DMS153 treated with DMSO at 0.1 percent for 48 hours (cell line): ENCODE measurements at regions not wholly inside any gene's neighbourhood (a gene's known extent, or its start where the extent isn't known, plus 50 kb on each side); places are given as distances from the start of the nearest gene placed in this dataset.

ENCODE experiments used
- DNase-seq: peaks from one replicate; lab custom pipeline; 2025; ENCODE audit not compliant: unreplicated experiment; lab: John Stamatoyannopoulos, UW

DNA sequence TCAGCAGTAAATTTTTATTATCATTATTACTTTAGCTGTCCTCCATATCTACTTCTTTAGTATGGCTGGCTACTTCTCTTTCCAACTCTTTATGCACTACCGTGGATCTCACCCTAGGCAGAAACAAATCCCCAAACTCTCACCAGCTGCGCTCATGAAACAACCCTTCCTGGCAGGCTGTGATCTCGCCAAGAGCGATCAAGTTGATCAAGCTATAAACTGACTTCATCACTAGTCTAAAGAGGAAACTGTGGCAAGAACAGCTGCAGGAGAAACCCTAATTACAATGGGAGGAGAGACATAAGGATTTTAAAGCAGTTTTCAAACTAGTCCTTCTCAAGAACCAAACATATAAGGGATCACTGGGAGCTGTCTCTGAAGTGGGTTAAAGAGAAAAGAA is 160.5 kb upstream of the PRSS58 start:
- DNase-seq = no peak

DNA sequence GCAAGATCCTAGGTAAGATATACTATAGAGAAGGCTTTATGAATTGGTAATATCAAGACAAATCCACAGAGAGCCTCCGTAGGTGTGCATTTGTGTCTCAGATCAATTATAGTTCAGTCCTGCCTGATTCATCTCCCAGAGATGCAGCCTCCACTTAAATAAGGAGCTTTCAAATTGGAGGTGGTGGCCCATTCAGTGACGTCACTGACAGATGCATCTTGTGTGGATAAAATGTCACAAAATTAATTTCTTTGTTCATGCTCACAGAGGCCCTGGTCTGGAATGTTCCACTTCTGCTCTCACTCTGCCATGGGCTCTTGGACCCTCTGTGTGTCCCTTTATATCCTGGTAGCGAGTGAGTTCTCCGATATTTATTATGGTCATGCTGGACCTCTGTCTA is 157.1 kb upstream of the PRSS58 start:
- DNase-seq = no peak

DNA sequence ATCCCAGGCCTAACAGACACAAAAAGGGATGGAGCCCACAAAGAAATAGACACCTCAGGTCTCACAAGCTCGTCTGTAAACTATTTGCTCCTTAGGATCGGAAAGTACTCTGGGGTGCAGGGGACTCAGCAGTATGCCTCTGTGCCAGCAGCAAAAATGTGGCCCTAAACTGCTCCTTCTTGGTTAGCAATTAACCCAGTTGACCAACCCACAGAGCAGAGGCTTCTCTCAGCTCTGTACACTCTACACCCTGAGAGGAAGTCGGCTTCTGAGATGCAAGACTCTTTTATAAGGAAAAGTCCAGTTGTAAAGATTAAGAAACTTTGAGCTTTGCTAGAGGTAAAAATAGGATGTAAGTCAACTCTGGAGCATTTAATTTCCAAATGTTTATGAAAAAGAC is 156.3 kb upstream of the PRSS58 start:
- no peak for DNase-seq

DNA sequence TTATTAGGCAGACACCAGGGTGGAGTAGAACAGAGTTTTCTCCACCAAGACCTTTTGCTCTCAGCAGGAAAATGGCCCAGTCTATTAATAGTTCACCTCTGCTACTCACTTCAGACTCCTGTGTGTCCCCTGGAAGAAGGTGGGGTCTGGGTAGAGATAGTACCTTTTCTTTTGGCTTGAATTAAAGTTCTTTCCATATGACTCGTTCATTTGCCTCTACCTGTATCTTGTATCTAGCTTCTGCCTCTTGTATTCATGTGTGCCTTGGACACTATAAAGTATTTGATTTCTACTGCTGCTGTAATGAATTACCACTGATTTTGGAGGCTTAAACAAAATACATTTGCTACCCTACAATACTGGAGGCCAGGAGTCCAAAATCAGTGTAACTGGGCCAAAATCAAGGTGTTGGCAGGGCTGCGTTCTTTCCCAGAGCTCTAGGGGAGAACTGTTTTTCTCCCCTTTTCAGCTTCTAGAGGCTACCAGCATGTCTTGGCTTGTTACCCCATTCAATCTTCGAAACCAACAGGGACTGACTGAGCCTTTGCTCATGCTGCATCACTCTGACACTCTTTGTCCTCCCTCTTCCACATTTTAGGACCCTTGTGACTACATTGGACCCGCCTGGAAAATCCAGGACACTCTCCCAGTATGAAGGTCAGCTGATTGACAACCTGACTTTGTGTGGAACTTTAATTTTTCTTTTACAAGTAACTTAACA is 155.6 kb upstream of the PRSS58 start:
- no peak for DNase-seq

DNA sequence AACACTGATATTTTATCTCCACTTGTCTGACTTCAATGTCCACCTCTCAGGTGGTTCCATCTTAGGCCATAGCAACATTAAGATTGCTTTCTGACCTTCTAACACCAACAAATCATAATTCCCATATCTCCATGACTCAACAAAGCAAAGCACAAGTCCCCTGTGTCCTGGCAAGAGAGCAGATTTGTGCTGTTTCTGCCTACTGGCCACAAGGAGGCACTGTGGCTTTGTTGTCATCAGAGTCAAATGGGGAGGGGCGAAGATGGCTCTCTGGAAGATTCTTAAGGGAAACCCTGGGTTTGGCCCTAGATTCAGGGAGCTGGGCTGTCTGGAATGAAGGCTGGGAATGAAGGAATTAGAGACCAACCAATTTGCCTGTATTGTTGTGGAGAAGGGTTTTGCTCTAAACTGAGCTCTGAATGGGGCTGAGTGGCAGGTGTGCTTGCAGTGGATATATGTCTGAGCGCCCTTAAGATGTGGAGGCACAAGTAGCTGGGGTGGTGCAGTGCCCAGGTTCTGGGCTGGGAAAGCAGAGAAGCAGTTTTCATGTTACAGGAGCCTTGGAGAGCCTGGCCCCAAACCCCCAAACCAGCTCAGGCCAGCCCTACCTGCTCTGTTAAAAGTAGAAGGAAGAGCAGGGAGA is 154.8 kb upstream of the PRSS58 start:
- DNase-seq = no peak

DNA sequence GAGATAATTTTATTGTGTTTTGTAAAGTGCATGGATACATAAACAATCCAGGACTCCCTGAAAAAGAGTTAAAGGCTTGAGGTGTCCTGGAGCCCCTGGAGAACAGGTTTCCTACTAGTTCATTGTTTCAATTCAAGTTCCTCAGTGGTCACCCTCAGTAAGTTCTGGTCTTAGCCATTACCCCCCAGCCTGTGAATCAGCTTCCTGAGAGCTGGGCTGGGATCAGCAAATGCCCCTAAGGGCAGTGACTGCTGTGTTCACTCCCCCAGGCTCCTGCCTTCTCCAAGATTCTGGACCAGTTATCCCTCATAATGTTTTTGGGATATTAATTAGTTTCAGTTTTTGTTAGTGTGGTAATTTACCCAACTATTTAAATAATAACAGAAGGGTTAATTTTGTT is 151.6 kb upstream of the PRSS58 start:
- DNase-seq = no peak

DNA sequence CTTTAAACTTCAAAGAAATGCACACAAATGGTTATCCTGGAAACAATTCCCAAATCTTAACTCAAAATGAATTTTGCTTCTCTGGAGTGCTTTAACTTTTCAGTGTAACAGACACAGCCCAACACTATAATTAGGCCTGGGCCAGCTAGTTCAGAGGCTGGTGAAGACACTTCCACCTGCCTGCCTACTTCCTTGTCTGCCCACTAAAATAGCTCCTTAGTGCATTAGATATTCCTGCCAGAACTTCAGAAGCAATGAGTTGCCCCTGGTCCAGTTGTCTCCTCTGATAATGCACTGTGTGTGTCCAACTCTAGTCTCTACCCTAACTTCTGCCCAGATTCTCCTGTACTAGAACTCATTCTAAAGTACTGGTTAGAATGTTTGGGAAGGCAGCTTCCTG is 150.9 kb upstream of the PRSS58 start:
- no peak for DNase-seq

DNA sequence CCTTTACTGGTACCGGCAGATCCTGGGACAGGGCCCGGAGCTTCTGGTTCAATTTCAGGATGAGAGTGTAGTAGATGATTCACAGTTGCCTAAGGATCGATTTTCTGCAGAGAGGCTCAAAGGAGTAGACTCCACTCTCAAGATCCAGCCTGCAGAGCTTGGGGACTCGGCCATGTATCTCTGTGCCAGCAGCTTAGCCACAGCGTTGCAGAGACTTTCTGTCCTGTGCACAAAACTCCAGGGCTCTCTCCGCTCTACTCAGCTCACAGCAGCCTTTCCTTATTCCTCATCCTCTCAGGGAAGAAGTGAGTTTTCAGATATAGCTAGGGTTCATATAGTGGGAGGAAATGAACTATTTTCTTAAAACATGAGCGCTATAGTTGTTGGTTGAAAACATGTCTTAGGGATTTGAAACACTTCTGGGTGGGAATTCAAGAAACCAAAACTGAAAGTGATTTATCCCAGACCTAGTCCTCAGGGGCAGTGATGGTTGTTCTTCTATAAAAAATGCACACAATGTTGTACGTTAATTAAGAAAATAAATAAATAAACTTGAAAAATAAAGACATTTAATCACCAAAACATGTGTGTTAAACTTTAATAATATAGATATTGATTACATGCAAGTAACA is 150.2 kb upstream of the PRSS58 start:
- no peak for DNase-seq

DNA sequence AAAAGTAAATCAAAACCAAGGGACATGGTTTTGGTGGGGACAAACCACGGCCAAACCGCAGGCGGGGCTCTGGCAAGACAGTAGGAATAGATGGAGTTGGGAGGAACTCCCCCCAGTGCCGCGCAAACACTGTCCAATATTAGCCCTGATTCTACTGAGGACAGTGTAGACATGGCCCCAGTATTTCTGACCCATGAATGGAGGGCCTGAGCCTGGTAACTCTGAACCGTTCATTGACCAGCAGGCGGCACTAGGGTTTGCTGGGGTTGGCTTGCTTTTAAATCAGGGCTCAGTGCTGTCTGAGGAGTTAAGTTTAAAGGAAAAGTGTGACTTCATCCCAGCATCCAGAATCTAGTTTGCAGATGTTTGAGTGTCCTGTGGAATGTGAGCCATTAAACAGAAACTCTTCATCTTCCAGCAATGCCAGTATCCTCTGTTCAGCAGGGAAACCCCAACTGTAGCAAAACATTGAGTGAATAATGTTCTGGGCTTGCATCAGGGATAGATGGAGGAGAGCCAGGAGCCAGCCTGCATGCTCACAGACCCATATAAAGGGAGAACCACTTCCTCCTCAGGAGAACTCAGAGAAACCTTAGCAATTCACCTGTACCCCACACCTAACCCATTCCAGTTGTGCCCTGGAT is 147.4 kb upstream of the PRSS58 start:
- DNase-seq = no peak

DNA sequence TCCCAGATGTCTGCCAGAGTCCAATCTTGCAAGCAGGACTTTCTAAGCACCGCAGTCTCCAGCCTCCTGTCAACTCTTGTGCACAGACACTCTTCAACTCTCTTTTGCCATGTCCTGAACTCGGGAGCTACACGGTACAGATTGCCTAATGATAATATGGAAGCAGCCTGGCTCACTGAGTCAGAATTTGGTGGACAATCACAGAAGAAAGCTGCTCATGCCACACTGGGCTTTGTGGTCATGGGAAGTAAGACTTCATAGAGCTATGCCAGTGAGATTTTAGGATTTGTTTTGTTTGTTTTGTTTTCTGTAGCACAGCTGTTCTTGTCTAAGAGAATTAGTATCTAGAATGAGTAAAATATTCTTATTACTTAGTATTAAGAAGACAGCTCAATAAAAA is 144.1 kb upstream of the PRSS58 start:
- no peak for DNase-seq

DNA sequence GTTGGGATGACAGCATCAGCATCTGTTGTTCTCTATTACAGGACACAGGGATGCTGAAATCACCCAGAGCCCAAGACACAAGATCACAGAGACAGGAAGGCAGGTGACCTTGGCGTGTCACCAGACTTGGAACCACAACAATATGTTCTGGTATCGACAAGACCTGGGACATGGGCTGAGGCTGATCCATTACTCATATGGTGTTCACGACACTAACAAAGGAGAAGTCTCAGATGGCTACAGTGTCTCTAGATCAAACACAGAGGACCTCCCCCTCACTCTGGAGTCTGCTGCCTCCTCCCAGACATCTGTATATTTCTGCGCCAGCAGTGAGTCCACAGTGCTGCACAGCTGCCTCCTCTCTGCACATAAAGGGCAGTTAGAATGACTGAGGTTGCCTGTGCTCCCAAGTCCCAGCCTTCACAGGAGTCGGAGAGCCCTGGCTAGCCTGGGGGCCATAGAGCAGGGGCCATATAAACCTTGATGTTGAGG is 142.2 kb upstream of the PRSS58 start:
- DNase-seq = no peak

DNA sequence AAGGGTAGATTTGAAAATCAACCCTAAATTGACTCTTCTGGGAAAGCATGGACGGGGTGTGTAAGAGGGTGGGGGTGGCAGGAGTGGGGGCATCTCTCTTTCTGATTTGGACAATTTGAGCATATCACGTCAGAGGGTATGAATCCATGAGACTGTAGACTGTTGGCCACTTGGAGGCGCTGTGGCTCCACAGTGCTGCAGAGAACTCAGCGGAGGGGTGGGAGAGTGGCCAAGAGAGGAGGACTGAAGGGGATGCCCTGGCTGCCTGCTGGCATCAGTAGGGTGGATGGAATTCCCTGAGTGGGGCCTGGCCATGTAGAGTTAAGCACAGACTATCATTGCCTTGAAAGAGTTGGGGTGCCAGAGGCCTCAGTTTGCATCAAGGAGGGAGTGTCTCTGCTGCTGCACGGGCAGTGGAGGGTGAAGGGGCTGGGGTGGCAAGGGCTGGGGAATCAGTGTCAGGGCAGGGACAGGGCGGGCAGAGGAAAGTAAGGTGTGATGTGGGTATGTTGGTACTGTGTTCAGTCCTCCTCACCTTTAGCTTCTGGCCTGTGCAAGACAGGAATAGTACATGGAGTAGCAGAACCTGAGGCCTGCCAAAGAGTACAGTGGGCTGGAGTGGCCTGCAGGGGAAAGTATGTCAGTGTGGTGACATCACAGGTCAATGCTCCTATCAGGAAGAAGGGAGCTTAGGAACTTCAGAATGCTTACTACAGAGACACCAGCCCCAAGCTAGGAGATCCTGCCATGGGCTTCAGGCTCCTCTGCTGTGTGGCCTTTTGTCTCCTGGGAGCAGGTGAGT is 133.5 kb upstream of the PRSS58 start:
- no peak for DNase-seq

DNA sequence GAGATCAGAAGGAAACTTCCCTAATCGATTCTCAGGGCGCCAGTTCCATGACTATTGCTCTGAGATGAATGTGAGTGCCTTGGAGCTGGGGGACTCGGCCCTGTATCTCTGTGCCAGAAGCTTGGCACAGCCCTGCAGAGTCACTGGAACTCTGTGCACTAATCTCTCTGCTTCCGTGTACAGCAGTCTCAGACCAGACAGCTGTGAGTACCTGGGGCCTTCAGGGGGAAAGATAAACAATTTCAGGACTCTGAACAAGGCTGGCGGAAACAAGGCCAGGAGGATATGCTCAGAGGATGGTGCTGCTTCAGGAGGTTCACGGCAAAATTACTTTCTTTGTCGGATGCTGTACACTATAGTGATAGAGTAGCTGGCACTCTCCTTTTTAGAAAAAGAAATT is 131.7 kb upstream of the PRSS58 start:
- no peak for DNase-seq

DNA sequence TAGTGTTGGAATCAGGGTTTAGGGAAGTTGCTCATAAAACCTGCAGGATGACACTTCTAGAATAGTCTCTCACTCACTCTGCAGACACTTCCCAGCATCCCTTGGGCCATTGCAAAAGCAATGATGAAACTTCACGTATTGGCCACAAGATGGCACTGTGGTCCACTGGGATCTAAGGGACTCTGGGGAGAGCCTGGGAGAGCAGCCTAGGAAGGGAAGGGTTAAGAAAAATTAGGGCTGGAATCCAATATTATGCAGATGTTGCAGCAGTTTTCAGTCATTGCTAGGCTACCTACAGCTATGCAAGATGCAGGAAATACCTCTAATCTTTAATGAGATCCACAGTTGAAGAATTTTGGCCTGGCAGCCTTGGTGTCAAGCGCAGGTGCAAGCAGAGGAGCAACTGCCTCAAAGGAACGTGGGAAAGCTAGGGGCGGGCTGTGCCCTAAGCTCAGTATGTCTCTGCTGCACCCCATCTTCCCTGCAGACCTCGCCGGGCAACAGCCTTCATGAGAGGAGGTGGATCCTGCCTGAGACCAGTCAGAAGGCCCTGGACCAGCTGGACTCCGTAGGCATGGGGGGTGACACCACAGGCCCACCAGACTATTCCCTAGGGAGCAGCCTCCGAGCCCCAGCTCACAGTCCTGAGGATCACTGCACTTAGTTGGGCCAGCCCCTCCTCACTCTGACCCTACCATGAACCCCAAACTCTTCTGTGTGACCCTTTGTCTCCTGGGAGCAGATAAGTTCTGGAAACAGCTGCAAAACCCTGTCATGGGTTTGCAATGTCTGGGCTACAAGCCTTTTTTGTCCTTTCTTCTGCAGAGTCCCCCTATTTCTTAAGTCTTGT is 127.9 kb upstream of the PRSS58 start:
- DNase-seq = peak; percentile 9

DNA sequence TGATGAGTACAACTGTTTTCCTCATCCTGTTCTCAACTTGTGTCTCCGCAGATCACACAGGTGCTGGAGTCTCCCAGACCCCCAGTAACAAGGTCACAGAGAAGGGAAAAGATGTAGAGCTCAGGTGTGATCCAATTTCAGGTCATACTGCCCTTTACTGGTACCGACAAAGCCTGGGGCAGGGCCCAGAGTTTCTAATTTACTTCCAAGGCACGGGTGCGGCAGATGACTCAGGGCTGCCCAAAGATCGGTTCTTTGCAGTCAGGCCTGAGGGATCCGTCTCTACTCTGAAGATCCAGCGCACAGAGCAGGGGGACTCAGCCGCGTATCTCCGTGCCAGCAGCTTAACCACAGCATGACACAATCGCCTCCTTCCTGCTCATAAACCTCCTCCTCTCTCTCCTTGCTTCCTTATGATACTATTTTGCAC is 126.7 kb upstream of the PRSS58 start:
- no peak for DNase-seq

DNA sequence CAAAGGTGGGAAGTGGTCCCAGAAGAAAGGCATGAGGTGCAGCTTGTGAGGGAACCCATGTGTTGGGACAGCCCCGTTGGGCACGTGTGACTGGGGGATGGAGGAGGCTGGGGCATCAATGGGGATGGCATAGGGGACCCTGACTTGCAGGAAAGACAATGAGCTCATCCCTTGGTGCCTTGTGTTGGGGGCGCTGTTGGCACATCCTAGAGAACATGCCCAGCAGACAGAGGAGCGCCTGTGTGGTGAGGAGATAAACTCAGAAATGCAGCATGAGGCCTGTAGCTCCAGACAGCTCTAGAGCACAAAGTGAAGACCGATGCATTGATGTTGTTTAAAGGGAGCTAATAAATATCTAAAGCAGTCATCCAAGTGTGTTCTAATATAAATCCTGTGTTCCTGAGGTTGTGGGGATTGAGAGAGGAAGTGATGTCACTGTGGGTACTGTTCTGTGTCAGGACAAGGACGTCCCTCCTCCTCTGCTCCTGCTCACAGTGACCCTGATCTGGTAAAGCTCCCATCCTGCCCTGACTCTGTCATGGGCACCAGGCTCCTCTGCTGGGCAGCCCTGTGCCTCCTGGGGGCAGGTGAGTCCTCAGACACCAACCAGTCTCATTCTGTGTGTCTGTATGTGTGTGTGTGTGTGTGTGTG is 126.1 kb upstream of the PRSS58 start:
- DNase-seq = no peak

DNA sequence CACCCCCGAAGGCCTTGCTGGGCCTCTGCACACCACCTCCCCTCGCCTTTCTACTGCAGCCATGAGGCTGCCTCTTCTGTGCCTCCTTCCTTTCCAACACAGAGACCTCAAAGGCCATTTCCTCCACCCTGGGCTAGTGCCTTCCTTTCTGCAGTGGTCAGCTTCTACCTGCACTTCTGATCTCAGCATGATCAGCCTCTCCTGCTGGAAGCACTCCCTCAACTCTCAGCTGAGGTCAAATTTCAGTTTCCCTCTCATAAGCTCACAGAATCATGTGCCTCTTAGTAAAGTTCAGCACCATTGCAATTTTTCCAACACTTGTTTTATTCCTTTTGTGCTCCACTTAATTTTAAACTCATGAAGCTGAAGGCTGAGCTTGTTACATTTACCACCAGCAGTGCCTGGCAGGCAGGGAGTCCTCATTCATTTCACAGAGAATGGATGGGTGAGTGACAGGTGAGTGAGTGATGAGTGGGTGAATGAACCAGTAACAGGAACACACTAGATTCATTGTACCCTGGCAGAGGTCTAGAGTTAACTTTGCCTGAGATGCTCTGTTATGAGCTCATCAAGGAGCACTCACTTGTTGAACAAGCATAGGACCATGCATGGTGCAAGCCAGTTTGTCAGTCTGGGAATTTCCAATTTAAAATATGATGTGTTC is 124.0 kb upstream of the PRSS58 start:
- no peak for DNase-seq

DNA sequence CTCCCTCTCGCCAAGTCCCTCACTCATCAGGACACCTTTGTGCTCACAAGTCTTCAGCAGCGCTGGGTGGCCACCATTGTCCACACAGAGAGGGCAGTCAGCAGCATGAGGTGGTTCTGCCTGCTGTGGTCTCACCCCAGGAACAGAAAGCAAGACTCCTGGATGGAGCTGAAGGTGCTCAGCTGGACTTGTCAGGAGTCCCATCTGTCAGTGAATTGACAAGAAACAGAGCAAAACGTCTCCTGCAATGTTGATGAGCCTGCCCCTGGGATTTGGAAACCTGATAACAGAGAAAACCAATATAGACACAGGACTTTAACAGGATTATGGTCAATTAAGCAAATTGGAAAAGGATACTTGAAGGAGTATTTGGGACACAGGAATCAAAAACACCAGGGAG is 122.2 kb upstream of the PRSS58 start:
- no peak for DNase-seq
